ENCODE measurements at regions not wholly inside any gene's neighbourhood (a gene's known extent, or its start where the extent isn't known, plus 50 kb on each side); places are given as distances from the start of the nearest gene placed in this dataset.
"Not testable (repeated sequence)": the region's sequence is repeated elsewhere in the genome, so short reads cannot be mapped to it uniquely, and the experiment has no call there.

DNA sequence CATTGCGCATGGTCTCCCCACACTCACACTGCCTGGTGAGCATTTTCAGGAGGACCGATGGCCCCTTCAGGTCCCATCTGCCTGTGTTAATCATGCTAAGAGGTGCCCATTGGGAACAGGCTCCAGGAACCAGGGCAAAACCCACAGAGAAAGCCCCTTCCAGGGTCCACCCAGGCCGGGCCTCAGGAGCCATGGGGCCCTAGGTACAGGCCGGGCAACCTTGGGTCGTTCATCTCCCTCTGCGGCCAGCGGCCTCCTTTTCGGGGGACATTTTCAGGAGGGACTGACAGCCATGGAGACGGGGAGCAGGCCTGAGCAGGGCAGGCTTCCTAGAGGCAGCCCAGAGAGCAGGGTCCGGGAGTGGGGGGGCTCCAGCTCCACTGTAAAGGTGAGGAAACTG lies 68.0 kb upstream of the TAMM41 start:
- peaks cover 2% of the 10 kb centered on the region for H3K9me3 Mint-ChIP-seq (ENCODE audit: low read depth)
- TF ChIP-seq, protein P1, sequence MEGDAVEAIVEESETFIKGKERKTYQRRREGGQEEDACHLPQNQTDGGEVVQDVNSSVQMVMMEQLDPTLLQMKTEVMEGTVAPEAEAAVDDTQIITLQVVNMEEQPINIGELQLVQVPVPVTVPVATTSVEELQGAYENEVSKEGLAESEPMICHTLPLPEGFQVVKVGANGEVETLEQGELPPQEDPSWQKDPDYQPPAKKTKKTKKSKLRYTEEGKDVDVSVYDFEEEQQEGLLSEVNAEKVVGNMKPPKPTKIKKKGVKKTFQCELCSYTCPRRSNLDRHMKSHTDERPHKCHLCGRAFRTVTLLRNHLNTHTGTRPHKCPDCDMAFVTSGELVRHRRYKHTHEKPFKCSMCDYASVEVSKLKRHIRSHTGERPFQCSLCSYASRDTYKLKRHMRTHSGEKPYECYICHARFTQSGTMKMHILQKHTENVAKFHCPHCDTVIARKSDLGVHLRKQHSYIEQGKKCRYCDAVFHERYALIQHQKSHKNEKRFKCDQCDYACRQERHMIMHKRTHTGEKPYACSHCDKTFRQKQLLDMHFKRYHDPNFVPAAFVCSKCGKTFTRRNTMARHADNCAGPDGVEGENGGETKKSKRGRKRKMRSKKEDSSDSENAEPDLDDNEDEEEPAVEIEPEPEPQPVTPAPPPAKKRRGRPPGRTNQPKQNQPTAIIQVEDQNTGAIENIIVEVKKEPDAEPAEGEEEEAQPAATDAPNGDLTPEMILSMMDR (IDR thresholded peaks at IDR 0.05) = no peak

DNA sequence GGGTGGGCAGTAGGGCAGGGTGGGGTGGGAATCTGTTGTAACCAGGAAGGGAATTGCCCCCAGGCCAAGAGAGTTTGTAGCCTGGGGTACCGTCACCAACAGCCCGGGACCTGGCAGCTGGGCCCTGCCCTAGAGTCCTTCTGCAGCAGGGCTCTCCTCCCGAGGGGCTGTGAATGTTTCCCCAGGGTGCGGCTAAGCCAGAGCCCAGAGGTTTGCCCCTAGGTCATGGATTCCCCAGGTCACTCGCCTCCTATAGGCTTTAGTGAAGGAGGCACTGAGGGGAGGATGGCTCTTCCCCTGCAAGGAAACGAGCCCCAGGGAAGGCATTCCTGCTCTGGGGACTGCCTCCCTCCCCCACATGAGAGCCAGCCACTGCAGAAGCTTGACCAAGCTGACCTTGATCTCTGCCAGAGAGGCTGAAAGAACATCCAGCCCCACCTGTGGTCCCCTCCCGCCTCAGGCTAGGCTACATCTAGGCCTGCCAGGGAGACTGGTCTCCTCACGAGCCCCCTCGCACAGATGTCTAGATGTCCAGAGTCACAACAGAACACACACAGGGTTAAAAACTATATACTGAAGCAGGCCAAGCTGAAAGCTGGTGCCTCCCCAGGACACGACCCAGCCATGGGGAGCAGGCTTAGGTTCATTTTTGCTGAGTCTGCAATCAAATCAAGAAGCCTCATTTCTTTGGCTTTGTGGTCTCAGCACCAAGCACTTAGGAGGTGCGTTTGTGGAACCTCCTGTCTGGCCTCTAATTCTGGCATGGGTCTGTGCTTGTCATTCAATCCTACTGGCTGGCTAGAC lies 69.1 kb upstream of the TAMM41 start:
- Mint-ChIP-seq H3K27me3 (ENCODE audit: low read depth) (peaks cover 12% of the 10 kb centered on the region), H3K9me3 (ENCODE audit: low read depth) (peaks cover 2% of the 10 kb centered on the region), H3K4me1 (ENCODE audit: low read depth) (no peaks in the 10 kb centered on the region), H3K36me3 (ENCODE audit: low read depth) (no peaks in the 10 kb centered on the region), H3K27ac (ENCODE audit: unreplicated experiment) (no peak overlapping the region), H3K4me3 (ENCODE audit: unreplicated experiment) (no peak overlapping the region)
- TF ChIP-seq, protein P1 (IDR thresholded peaks at IDR 0.05) = no peak
- no peak for DNase-seq (ENCODE audit: low spot score)

More for the DNA sequence above, 68.0 kb upstream of the TAMM41 start:
- no peaks in the 10 kb centered on the region for H3K4me1 Mint-ChIP-seq (ENCODE audit: low read depth)
- H3K36me3 Mint-ChIP-seq (ENCODE audit: low read depth) = no peaks in the 10 kb centered on the region
- no peak overlapping the region for H3K4me3 Mint-ChIP-seq (ENCODE audit: unreplicated experiment)
- peaks cover 9% of the 10 kb centered on the region for H3K27me3 Mint-ChIP-seq (ENCODE audit: low read depth)
- H3K27ac Mint-ChIP-seq (ENCODE audit: unreplicated experiment) = no peak overlapping the region
- DNase-seq (ENCODE audit: low spot score) = no peak

DNA sequence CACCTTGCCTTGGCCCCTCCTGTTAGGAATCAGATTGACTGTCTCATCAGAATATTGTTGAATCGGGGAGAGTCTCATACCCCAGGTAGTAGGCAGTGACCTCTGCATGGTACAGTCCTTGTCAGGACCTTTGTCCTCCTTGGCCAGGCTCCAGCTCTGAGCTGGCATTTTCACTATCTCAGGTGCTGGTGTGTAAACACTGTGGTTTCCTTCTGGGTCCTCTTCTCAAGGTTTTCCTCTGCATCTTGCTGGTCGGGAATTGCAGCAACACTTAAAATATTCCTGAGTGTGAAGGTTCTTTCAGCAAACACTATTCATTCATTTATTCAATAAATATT lies 69.7 kb upstream of the TAMM41 start:
- H3K36me3 Mint-ChIP-seq (ENCODE audit: low read depth); H3K27ac Mint-ChIP-seq (ENCODE audit: unreplicated experiment); DNase-seq (ENCODE audit: low spot score); H3K4me1 Mint-ChIP-seq (ENCODE audit: low read depth); H3K9me3 Mint-ChIP-seq (ENCODE audit: low read depth); H3K4me3 Mint-ChIP-seq (ENCODE audit: unreplicated experiment): not testable (repeated sequence)
- peaks cover 14% of the 10 kb centered on the region for H3K27me3 Mint-ChIP-seq (ENCODE audit: low read depth)

- no peak overlapping the region for H3K4me3 Mint-ChIP-seq (ENCODE audit: unreplicated experiment)
- no peak for DNase-seq (ENCODE audit: low spot score)
- no peaks in the 10 kb centered on the region for H3K36me3 Mint-ChIP-seq (ENCODE audit: low read depth)
Measured at GRCh38 chr3:11917051-11917450, 70.4 kb upstream of the TAMM41 start.

DNA sequence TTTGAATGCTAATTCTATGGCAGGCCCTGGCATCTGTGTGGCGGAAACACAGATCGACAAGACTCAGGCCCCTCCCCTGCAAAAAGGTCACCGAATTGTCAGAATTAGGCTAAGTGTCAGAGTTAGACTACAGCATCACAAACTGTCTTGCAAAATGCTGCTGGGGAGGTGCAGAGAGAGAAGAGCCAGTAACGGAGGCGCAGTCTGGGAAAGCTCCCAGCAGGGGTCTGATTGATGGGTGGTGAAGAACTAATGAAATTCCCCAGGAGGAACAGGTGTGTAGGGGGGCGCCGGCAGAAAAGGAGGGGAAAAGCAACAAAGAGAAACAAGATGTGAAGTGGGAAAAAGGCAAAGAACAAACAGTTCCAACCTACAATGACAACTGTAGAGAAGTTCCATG lies 72.7 kb upstream of the TAMM41 start:
- TF ChIP-seq, protein P1 (IDR thresholded peaks at IDR 0.05) = no peak
- H3K36me3 Mint-ChIP-seq (ENCODE audit: low read depth) = no peaks in the 10 kb centered on the region

More at GRCh38 chr3:11917051-11917450, 70.4 kb upstream of the TAMM41 start:
- Mint-ChIP-seq H3K4me1 (ENCODE audit: low read depth) (no peaks in the 10 kb centered on the region), H3K9me3 (ENCODE audit: low read depth) (peaks cover 2% of the 10 kb centered on the region), H3K27me3 (ENCODE audit: low read depth) (peaks cover 14% of the 10 kb centered on the region), H3K27ac (ENCODE audit: unreplicated experiment) (no peak overlapping the region)
- TF ChIP-seq, protein P1 (IDR thresholded peaks at IDR 0.05) = no peak

GRCh38 chr3:11924518-11924917 lies 77.8 kb upstream of the TAMM41 start:
- H3K9me3 Mint-ChIP-seq (ENCODE audit: low read depth) = no peaks in the 10 kb centered on the region
- no peak for DNase-seq (ENCODE audit: low spot score)
- H3K36me3 Mint-ChIP-seq (ENCODE audit: low read depth) = no peaks in the 10 kb centered on the region
- no peak overlapping the region for H3K4me3 Mint-ChIP-seq (ENCODE audit: unreplicated experiment)
- no peak overlapping the region for H3K27ac Mint-ChIP-seq (ENCODE audit: unreplicated experiment)
- TF ChIP-seq, protein P1 (IDR thresholded peaks at IDR 0.05) = no peak
- H3K27me3 Mint-ChIP-seq (ENCODE audit: low read depth) = peaks cover 30% of the 10 kb centered on the region
- no peaks in the 10 kb centered on the region for H3K4me1 Mint-ChIP-seq (ENCODE audit: low read depth)

More for the DNA sequence above, 72.7 kb upstream of the TAMM41 start:
- no peak overlapping the region for H3K27ac Mint-ChIP-seq (ENCODE audit: unreplicated experiment)
- H3K4me1 Mint-ChIP-seq (ENCODE audit: low read depth) = no peaks in the 10 kb centered on the region
- peaks cover 23% of the 10 kb centered on the region for H3K27me3 Mint-ChIP-seq (ENCODE audit: low read depth)
- DNase-seq (ENCODE audit: low spot score) = no peak
- H3K4me3 Mint-ChIP-seq (ENCODE audit: unreplicated experiment) = no peak overlapping the region
- peaks cover 2% of the 10 kb centered on the region for H3K9me3 Mint-ChIP-seq (ENCODE audit: low read depth)

All from chondrocyte (in vitro differentiated cells).